Type B pancreatic cell (in vitro differentiated cells): ENCODE measurements at regions not wholly inside any gene's neighbourhood (a gene's known extent, or its start where the extent isn't known, plus 50 kb on each side); places are given as distances from the start of the nearest gene placed in this dataset.
"Not testable (repeated sequence)": the region's sequence is repeated elsewhere in the genome, so short reads cannot be mapped to it uniquely, and the experiment has no call there.

Experiments
- DNase-seq: peaks from one replicate; pipeline ENCODE4 v3.0.0; 2021; ENCODE audit warnings: mixed read lengths; ENCODE audit not compliant: unreplicated experiment; ENCODE audit errors: extremely low spot score
- H3K27ac Mint-ChIP-seq: 2 replicates; pipeline ENCODE4 v1.8.0; 2021; ENCODE audit warnings: mild to moderate bottlenecking, mixed read lengths
- H3K27me3 Mint-ChIP-seq: 2 replicates; pipeline ENCODE4 v1.8.0; 2021; ENCODE audit warnings: mixed read lengths
- H3K36me3 Mint-ChIP-seq: 2 replicates; pipeline ENCODE4 v1.8.0; 2021; ENCODE audit warnings: mixed read lengths
- H3K4me1 Mint-ChIP-seq: one replicate; pipeline ENCODE4 v1.8.0; 2021; ENCODE audit warnings: mixed read lengths; ENCODE audit not compliant: unreplicated experiment
- H3K4me3 Mint-ChIP-seq: 2 replicates; pipeline ENCODE4 v1.8.0; 2021; ENCODE audit warnings: mild to moderate bottlenecking, mixed read lengths
- H3K9me3 Mint-ChIP-seq: 2 replicates; pipeline ENCODE4 v1.8.0; 2021; ENCODE audit warnings: mixed read lengths
- TF ChIP-seq, protein P1 (sequence below): fragments of 200-600 bp; sonication (generic); conservative IDR thresholded peaks from 2 replicates; pipeline ENCODE4 v1.5.0; 2021; ENCODE audit warnings: antibody characterized with exemption, mild to moderate bottlenecking

DNA sequence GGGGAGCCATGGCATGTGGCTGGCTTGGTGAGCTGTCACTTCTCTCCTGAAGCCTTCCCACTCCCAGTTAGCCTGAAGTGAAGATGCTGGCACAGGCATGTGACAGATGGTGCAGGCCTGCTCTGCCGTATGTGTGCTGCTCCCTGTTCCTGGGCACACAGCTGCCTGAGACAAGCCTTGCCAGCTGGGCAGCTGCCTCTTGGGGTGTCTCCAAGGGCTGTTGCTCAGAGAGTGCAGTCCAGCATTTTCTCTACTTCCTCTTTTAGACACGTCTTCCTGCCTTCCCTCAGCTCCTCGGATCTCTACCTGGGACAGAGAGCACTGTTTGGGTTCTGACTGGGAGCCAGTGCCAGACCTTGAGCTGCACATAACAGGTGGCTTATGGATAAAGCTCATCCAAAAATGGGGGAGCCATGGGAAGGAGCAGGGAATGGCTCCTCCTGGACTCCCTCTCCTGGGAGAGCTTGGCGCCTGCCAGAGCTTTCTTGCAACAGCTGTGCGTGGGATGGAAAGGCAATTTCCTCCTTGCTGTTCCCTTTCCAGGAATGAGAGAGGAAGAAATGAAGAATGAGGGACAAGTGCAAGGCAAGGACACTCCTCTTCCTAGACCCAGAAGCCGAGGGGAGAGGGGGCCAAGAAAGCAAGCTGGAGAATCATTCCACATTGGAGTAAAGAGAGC, 132.9 kb downstream of the MSL3 start:
- Mint-ChIP-seq H3K4me1 (no peaks in the 10 kb centered on the region), H3K36me3 (no peaks in the 10 kb centered on the region), H3K27me3 (no peaks in the 10 kb centered on the region), H3K27ac (no peak overlapping the region), H3K9me3 (no peaks in the 10 kb centered on the region), H3K4me3 (no peak overlapping the region)
- no peak for DNase-seq
- TF ChIP-seq, protein P1, sequence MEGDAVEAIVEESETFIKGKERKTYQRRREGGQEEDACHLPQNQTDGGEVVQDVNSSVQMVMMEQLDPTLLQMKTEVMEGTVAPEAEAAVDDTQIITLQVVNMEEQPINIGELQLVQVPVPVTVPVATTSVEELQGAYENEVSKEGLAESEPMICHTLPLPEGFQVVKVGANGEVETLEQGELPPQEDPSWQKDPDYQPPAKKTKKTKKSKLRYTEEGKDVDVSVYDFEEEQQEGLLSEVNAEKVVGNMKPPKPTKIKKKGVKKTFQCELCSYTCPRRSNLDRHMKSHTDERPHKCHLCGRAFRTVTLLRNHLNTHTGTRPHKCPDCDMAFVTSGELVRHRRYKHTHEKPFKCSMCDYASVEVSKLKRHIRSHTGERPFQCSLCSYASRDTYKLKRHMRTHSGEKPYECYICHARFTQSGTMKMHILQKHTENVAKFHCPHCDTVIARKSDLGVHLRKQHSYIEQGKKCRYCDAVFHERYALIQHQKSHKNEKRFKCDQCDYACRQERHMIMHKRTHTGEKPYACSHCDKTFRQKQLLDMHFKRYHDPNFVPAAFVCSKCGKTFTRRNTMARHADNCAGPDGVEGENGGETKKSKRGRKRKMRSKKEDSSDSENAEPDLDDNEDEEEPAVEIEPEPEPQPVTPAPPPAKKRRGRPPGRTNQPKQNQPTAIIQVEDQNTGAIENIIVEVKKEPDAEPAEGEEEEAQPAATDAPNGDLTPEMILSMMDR = no peak

DNA sequence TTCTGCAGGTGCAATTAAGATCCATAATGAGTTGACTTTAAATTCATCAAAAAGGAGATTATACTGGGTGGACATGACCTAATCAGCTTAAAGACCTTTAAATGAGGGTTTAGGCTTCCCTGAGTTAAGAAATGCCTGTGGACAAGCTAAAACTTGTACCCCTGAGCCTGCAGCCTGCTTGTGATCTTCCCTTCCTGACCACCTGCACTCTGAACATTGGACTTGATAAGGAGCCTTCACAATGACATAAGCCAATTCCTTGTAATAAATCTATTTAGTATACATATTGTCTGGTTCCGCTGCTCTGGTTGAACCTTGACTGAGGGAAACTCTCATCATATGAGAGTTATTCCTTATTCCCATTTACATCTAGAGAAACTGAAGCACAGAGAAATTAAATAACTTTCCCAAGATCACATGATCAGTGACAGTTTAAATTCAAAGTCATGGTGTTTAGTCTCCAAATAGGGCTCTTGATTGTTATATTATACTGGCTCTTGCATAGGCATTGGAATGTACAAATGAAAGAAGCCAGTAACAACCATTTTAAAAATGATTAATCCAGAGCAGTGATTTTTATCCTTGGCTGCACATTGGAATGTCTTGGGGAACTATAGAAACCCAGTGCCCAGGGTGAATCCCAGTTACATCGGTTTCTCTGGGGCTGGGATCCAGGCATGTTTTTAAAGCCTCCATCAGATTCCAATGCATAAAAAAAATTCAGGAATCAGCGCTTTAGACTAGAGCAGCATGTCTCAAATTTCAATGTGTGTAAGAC, 136.1 kb downstream of the MSL3 start:
- no peak overlapping the region for H3K27ac Mint-ChIP-seq
- TF ChIP-seq, protein P1 = no peak
- H3K4me3 Mint-ChIP-seq = no peak overlapping the region
- no peaks in the 10 kb centered on the region for H3K27me3 Mint-ChIP-seq
- DNase-seq = no peak
- no peaks in the 10 kb centered on the region for H3K36me3 Mint-ChIP-seq
- no peaks in the 10 kb centered on the region for H3K9me3 Mint-ChIP-seq
- H3K4me1 Mint-ChIP-seq = no peaks in the 10 kb centered on the region

DNA sequence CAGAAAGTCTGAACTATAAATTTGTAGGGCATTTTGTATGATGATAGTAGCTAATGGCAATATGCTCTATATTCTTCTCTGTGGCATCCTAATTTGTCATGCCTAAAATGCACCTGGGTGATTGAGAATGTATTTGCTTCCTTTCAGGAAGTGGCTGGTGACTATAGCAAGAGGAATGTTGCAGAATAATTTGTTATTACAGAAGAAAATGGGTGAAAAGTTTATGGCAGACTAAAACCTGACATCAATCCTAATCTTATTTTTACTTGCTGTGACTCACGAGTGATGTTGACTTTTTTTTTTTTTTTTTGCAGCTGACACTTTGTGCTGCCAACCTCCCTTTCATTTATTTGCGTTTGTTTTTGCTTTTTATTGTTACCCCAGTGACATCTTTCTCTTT, 141.1 kb downstream of the MSL3 start:
- H3K9me3 Mint-ChIP-seq = no peaks in the 10 kb centered on the region
- no peak overlapping the region for H3K4me3 Mint-ChIP-seq
- H3K36me3 Mint-ChIP-seq = no peaks in the 10 kb centered on the region
- TF ChIP-seq, protein P1 = no peak
- no peaks in the 10 kb centered on the region for H3K27me3 Mint-ChIP-seq
- no peaks in the 10 kb centered on the region for H3K4me1 Mint-ChIP-seq
- H3K27ac Mint-ChIP-seq = no peak overlapping the region
- DNase-seq = no peak

DNA sequence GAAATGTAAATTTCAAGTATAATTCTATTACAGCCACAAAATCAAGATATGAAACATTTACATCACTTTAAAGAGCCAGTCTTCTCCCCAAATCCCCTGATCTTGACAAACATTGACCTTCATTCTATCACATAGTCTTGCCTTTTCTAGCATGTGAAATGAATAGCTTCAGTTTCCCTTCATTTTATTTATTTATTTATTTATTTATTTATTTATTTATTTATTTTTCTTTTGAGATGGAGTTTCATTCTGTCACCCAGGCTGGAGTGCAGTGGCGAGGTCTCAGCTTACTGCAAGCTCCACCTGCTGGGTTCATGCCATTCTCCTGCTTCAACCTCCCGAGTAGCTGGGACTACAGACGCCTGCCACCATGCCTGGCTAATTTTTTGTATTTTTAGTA, 147.9 kb downstream of the MSL3 start:
- not testable (repeated sequence) for H3K27ac Mint-ChIP-seq, DNase-seq, H3K4me1 Mint-ChIP-seq, H3K27me3 Mint-ChIP-seq, H3K36me3 Mint-ChIP-seq, H3K4me3 Mint-ChIP-seq, H3K9me3 Mint-ChIP-seq

DNA sequence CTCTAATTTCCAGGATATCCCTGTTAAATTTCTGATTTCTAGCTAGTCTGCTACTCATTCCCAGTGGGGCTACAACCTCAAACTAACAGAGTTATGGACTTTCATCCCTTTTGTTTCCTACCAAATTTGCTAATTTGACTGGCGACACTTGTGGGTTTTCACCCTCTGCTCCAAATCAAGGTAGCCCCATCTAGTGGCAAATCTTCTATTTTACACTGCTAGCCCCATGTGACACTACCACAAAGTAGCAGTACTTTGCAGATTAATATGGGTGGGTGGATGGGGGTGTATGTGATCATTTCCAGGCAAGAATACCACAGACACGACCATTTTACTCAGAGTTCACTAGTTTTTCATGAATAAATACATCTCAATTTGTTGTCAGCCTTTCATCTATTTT, 150.3 kb downstream of the MSL3 start:
- peaks cover 7% of the 10 kb centered on the region for H3K27me3 Mint-ChIP-seq
- H3K9me3 Mint-ChIP-seq = peaks cover 4% of the 10 kb centered on the region
- H3K4me3 Mint-ChIP-seq = no peak overlapping the region
- TF ChIP-seq, protein P1 = peak; percentile 43
- no peak for DNase-seq
- H3K36me3 Mint-ChIP-seq = no peaks in the 10 kb centered on the region
- H3K4me1 Mint-ChIP-seq = no peaks in the 10 kb centered on the region
- no peak overlapping the region for H3K27ac Mint-ChIP-seq

DNA sequence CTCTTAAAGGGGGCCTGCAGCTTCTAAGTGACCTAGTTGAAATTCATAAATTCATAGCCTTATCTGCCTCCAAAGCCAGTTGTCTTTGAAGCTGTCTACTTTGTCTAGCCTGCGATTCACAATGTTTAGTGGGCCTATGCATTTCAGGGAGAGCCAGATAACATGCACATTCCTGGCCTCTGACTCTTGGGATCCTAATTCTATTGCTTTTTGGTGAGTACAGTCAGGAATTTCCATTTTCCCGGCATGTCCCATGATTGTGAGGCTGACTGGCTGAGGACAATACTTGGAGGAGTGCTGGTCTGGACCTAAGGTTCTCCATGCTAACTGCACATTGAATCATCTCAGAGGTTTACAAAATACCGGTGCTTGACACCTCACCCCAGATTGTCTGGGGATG, 155.0 kb downstream of the MSL3 start:
- TF ChIP-seq, protein P1 = no peak
- Mint-ChIP-seq H3K27ac (no peak overlapping the region), H3K36me3 (no peaks in the 10 kb centered on the region), H3K4me1 (no peaks in the 10 kb centered on the region), H3K27me3 (peaks cover 4% of the 10 kb centered on the region), H3K9me3 (peaks cover under 1% of the 10 kb centered on the region), H3K4me3 (no peak overlapping the region)
- DNase-seq = no peak
